Thoracic aorta (tissue), 2 donors: ENCODE measurements at regions not wholly inside any gene's neighbourhood (a gene's known extent, or its start where the extent isn't known, plus 50 kb on each side); places are given as distances from the start of the nearest gene placed in this dataset.
"Not testable (repeated sequence)": the region's sequence is repeated elsewhere in the genome, so short reads cannot be mapped to it uniquely, and the experiment has no call there.

Source experiments
- ATAC-seq: fragments of 150-250 bp; one replicate; pipeline ENCODE4 v1.8.0; 2017; ENCODE audit warnings: low read depth; ENCODE audit not compliant: insufficient number of reproducible peaks, low FRiP score
- DNase-seq: peaks from one replicate; pipeline ENCODE4 v3.0.0-alpha.2; 2020; ENCODE audit warnings: low spot score
- H3K27ac ChIP-seq, 2 donors: fragments of 200-600 bp; sonication (generic); 1 replicate in 1 of 2; 2 replicates in 1 of 2; pipeline ENCODE4 v1.5.1; 2016; ENCODE audit warnings: mild to moderate bottlenecking in 2 of 2, moderate library complexity in 2 of 2
- H3K27me3 ChIP-seq: fragments of 200-600 bp; sonication (generic); replicated peaks from 2 replicates; pipeline ENCODE4 v1.6.0; 2016; ENCODE audit warnings: mild to moderate bottlenecking; ENCODE audit not compliant: insufficient read depth
- H3K36me3 ChIP-seq: fragments of 200-600 bp; sonication (generic); one replicate; pipeline ENCODE4 v1.5.1; 2016
- H3K4me1 ChIP-seq, 2 donors: fragments of 200-600 bp; sonication (generic); 1 replicate in 1 of 2; 2 replicates in 1 of 2; pipeline versions ENCODE4 v1.5.1 to v1.6.0; 2016; ENCODE audit warnings: low read depth in 2 of 2, mild to moderate bottlenecking in 1 of 2; ENCODE audit not compliant: control insufficient read depth in 1 of 2
- H3K4me3 ChIP-seq: fragments of 200-600 bp; sonication (generic); 2 replicates; pipeline ENCODE4 v1.5.1; 2016; ENCODE audit warnings: mild to moderate bottlenecking
- H3K9me3 ChIP-seq: fragments of 200-600 bp; sonication (generic); 2 replicates; pipeline ENCODE4 v1.5.1; 2016
- TF ChIP-seq, protein P1 (sequence below): fragments of 200-600 bp; sonication (generic); IDR thresholded peaks from one replicate; pipeline ENCODE4 v1.5.1; 2019; ENCODE audit warnings: antibody characterized with exemption

DNA sequence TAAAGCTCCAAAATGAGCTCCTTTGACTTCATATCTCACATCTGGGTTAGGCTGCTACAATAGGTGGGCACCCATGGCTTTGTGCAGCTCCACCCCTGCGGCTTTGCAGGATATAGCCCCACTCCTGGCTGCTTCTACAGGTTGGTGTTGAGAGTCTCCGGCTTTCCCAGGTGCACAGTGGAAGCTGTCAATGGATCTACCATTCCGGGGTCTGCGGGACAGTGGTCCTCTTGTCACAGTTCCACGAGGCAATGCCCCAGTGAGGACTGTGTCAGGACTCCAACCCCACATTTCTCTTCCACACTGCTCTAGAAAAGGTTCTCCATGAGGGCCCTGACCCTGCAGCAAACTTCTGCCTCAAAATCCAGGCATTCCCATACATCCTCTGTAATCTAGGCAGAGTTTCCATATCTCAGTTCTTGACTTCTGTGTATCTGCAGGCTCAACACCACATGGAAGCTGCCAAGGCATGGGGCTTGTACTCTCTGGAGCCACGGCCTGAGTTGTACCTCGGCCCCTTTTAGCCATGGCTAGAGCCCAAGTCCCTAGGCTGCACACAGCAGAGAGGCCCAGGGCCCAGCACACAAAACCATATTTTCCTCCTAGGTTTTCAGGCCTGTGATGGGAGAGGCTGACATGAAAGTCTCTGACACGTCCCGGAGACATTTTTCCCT, 342.8 kb downstream of the FAM47B start:
- no peaks in the 10 kb centered on the region for H3K4me1 ChIP-seq
- DNase-seq = no peak
- ATAC-seq = no peak
- TF ChIP-seq, protein P1, sequence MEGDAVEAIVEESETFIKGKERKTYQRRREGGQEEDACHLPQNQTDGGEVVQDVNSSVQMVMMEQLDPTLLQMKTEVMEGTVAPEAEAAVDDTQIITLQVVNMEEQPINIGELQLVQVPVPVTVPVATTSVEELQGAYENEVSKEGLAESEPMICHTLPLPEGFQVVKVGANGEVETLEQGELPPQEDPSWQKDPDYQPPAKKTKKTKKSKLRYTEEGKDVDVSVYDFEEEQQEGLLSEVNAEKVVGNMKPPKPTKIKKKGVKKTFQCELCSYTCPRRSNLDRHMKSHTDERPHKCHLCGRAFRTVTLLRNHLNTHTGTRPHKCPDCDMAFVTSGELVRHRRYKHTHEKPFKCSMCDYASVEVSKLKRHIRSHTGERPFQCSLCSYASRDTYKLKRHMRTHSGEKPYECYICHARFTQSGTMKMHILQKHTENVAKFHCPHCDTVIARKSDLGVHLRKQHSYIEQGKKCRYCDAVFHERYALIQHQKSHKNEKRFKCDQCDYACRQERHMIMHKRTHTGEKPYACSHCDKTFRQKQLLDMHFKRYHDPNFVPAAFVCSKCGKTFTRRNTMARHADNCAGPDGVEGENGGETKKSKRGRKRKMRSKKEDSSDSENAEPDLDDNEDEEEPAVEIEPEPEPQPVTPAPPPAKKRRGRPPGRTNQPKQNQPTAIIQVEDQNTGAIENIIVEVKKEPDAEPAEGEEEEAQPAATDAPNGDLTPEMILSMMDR = no peak
- H3K27me3 ChIP-seq = no peaks in the 10 kb centered on the region
- H3K9me3 ChIP-seq = no peaks in the 10 kb centered on the region
- H3K27ac ChIP-seq = no peak overlapping the region
- H3K36me3 ChIP-seq = no peaks in the 10 kb centered on the region
- no peak overlapping the region for H3K4me3 ChIP-seq

DNA sequence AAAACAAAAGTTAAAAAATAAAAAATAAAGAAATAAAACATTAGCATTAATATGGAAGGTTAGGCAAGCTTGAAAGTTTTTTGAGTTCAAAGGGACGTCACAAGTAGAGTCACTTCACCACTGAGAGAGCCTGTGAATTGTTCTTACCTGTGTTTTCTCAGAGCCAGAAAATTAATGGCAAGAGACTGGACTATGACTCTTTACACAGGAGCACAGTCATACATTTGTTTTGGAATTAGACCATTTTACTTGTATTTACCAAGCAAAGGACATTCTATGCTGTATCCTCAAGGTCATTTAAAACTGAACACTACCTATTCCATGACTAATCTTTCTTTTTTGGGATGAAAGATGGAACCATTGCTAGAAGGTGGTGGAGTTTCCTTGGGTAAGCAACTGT, 346.1 kb downstream of the FAM47B start:
- no peaks in the 10 kb centered on the region for H3K4me1 ChIP-seq
- H3K27ac ChIP-seq = no peak overlapping the region
- H3K36me3 ChIP-seq = no peaks in the 10 kb centered on the region
- no peaks in the 10 kb centered on the region for H3K9me3 ChIP-seq
- H3K27me3 ChIP-seq = no peaks in the 10 kb centered on the region
- no peak overlapping the region for H3K4me3 ChIP-seq
- TF ChIP-seq, protein P1 = no peak
- ATAC-seq (no peak), DNase-seq (no peak)

DNA sequence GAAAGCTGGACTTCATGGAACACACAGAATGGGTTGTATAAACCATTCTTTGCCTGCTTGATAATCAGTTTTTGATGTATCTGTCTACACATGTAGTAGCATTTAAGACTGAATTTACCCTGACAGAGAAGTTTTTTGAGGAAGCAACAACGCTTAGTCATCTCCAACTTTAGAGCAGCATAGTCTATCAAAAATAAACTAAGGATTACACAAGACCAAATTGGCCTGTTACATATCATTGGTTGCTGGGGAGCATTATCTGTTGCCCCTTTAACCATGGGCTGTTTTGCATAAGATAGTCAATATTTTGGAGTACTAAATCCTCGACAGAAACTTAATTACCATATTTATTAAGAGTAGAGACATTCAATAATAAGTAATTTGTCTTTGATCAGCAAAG, 347.4 kb downstream of the FAM47B start:
- TF ChIP-seq, protein P1 = no peak
- Histone ChIP-seq H3K36me3 (no peaks in the 10 kb centered on the region), H3K27me3 (no peaks in the 10 kb centered on the region), H3K4me3 (no peak overlapping the region), H3K9me3 (no peaks in the 10 kb centered on the region), H3K4me1 (no peaks in the 10 kb centered on the region), H3K27ac (no peak overlapping the region)
- ATAC-seq (no peak), DNase-seq (no peak)

DNA sequence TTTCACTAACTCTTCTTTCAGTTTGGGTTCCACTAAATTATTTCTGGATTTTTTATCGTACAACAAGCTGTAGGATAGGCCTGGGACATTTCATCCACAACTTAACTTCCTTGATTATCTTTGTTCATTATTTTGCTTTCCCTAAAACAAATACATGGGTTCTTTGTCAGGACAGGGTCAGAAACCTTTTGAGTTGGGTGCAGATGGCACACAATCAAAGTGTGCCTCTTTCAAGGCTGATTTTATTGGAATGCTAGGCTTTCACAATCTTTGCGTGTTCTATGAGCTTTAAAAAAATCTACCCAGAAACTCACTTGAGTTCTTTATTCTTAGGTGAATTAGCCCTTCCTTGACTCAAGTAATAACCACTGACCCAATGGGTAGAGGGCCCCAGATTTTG, 348.4 kb downstream of the FAM47B start:
- Histone ChIP-seq H3K27me3 (no peaks in the 10 kb centered on the region), H3K36me3 (no peaks in the 10 kb centered on the region), H3K27ac (no peak overlapping the region), H3K4me3 (no peak overlapping the region), H3K4me1 (no peaks in the 10 kb centered on the region), H3K9me3 (no peaks in the 10 kb centered on the region)
- no peak for DNase-seq
- no peak for ATAC-seq
- TF ChIP-seq, protein P1 = no peak

DNA sequence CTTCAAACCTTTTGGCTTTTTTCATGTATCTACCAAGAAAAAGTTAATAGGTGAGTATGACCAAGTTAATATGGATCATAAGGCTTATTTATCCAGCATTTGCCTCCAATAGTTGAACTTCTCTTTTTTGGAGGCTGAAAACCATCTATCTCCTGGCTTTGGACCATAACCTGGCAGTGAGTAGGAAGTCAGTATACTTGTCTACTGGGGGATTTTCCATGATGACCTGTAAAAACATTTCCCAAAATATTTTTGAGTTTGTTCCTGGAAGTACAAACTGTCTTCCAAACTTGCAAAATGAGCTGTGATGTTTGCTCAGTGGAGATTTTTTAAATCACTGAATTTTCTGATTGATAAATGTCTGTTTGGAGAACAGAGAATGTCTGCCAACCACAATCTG, 349.9 kb downstream of the FAM47B start:
- H3K27ac ChIP-seq = no peak overlapping the region
- H3K9me3 ChIP-seq = no peaks in the 10 kb centered on the region
- TF ChIP-seq, protein P1 = no peak
- no peaks in the 10 kb centered on the region for H3K4me1 ChIP-seq
- H3K27me3 ChIP-seq = no peaks in the 10 kb centered on the region
- DNase-seq = no peak
- no peak for ATAC-seq
- no peaks in the 10 kb centered on the region for H3K36me3 ChIP-seq
- H3K4me3 ChIP-seq = no peak overlapping the region

DNA sequence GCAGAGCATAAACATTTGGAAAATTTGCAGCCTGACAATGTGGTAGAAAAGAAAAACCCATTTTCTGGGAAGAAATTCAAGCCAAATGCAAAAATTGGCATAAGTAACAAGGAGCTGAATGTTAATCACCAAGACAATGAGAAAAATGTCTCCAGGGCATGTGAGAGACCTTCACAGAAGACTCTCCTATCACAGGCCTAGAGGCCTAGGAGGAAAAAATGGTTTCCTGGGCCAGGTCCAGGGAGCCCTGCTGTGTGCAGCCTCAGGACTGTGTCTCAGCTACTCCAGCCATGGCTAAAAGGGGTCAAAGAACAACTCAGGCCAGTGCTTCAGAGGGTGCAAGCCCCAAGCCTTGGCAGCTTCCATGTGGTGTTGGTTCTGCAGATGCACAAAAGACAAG, 362.4 kb downstream of the FAM47B start:
- H3K27me3 ChIP-seq, H3K27ac ChIP-seq, DNase-seq, H3K36me3 ChIP-seq, H3K4me3 ChIP-seq, H3K9me3 ChIP-seq, H3K4me1 ChIP-seq, ATAC-seq: not testable (repeated sequence)
